ENCODE measurements at regions not wholly inside any gene's neighbourhood (a gene's known extent, or its start where the extent isn't known, plus 50 kb on each side); places are given as distances from the start of the nearest gene placed in this dataset.
"Not testable (repeated sequence)": the region's sequence is repeated elsewhere in the genome, so short reads cannot be mapped to it uniquely, and the experiment has no call there.

GRCh38 chr1:610538-610937 lies 75.9 kb downstream of the OR4F16 start:
- H3K4me3 ChIP-seq (ENCODE audit: low read depth, low read length), result not testable (repeated sequence)

GRCh38 chr1:609161-609560 lies 77.3 kb downstream of the OR4F16 start:
- H3K4me3 ChIP-seq (ENCODE audit: low read depth, low read length), result not testable (repeated sequence)

- H3K4me3 ChIP-seq (ENCODE audit: low read depth, low read length), result not testable (repeated sequence)
Measured at GRCh38 chr1:605279-605678, 81.2 kb downstream of the OR4F16 start.

GRCh38 chr1:588211-588610 lies 98.2 kb downstream of the OR4F16 start:
- not testable (repeated sequence) for H3K4me3 ChIP-seq (ENCODE audit: low read depth, low read length)

- peak; percentile 28 for TF ChIP-seq CTCF (IDR thresholded peaks at IDR 0.05; ENCODE audit: low read depth, low read length)
- not testable (repeated sequence) for H3K4me3 ChIP-seq (ENCODE audit: low read depth, low read length)
Measured at GRCh38 chr1:585992-586391, 100.5 kb downstream of the OR4F16 start.
